ENCODE measurements at regions not wholly inside any gene's neighbourhood (a gene's known extent, or its start where the extent isn't known, plus 50 kb on each side); places are given as distances from the start of the nearest gene placed in this dataset.
"Not testable (repeated sequence)": the region's sequence is repeated elsewhere in the genome, so short reads cannot be mapped to it uniquely, and the experiment has no call there.

DNA sequence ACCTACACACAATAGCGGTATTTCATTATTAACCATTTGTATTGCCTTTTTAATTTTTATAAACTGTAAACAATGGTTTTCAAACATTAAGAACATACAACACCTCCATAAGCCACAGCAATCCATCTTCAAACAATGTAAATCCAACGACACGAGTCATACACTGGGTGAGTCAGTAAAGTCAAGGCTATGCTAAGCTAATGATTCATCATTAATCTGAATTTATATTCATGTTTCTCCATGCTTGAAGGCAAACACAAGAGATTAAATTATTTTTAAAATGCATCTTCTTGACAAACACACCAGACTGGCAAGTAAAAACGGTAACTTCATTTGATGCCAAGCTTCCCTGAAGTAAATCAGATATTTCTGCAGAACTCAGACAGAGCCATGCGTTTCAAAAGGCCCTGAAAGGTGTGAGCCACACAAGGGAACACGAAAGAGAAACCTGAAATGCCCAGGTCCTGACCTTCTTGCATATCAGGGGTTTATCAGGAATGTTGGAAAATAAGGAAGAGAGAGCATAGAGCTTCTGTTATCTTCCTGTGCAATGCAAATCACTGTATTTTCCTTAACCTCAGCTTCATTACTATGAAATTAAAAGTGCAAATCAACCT is 162.5 kb downstream of the ALDH8A1 start:
- DNase-seq (ENCODE audit: low spot score) = no peak
- Mint-ChIP-seq H3K27ac (no peak overlapping the region), H3K4me1 (ENCODE audit: low read depth) (no peaks in the 10 kb centered on the region), H3K27me3 (ENCODE audit: low read depth) (no peaks in the 10 kb centered on the region), H3K9me3 (peaks cover 20% of the 10 kb centered on the region), H3K4me3 (no peak overlapping the region), H3K36me3 (ENCODE audit: low read depth) (no peaks in the 10 kb centered on the region)

DNA sequence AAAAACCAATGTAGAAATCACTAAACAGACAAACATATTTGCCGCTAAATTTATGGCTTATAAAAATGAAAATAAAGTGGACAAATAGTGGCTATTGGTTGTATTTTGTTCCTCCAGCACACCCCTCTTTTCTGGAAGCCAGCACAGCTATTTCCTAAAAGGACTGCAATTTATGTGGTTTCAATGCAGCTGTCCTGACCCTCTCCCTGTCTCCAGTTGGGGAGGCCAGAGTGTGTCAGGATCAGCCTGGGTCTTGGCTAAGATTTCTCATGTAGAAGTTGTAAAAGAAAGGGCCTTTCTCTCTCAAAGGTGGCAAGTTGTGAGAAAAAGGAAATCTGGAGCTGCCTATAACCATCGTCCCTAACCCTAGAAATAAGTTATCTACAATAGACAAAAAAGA is 165.6 kb downstream of the ALDH8A1 start:
- no peak for DNase-seq (ENCODE audit: low spot score)
- H3K4me3 Mint-ChIP-seq = no peak overlapping the region
- H3K36me3 Mint-ChIP-seq (ENCODE audit: low read depth) = no peaks in the 10 kb centered on the region
- H3K4me1 Mint-ChIP-seq (ENCODE audit: low read depth) = no peaks in the 10 kb centered on the region
- no peaks in the 10 kb centered on the region for H3K27me3 Mint-ChIP-seq (ENCODE audit: low read depth)
- no peak overlapping the region for H3K27ac Mint-ChIP-seq
- H3K9me3 Mint-ChIP-seq = peaks cover 3% of the 10 kb centered on the region

- H3K4me3 Mint-ChIP-seq = no peak overlapping the region
- no peaks in the 10 kb centered on the region for H3K4me1 Mint-ChIP-seq (ENCODE audit: low read depth)
- H3K27ac Mint-ChIP-seq = no peak overlapping the region
- peaks cover 3% of the 10 kb centered on the region for H3K9me3 Mint-ChIP-seq
- no peak for DNase-seq (ENCODE audit: low spot score)
- no peaks in the 10 kb centered on the region for H3K36me3 Mint-ChIP-seq (ENCODE audit: low read depth)
- H3K27me3 Mint-ChIP-seq (ENCODE audit: low read depth) = peaks cover 10% of the 10 kb centered on the region
These were observed 171.5 kb downstream of the ALDH8A1 start for GRCh38 chr6:134778431-134778830.

DNA sequence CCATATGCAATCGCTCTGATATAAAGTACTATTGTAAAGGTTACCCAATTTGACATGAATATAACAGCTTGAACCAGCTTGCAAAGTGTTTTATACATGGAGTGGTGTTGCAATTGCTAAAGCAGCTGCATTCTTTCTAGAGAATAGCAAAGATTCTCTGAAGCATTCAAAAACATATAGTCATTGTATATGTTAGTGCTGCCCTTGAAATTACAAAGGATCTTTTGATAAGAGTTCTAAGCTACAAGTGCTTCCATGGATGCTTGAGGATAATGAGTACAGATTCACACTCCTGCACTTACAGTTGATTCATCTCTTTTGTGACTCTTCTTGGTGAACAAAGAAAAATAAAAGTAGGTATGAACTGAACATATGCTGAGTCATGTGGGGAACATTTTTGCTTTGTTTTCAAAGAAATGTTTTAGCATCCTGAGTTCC is 175.7 kb downstream of the ALDH8A1 start:
- H3K27ac Mint-ChIP-seq = no peak overlapping the region
- no peaks in the 10 kb centered on the region for H3K36me3 Mint-ChIP-seq (ENCODE audit: low read depth)
- no peak for DNase-seq (ENCODE audit: low spot score)
- H3K4me3 Mint-ChIP-seq = no peak overlapping the region
- no peaks in the 10 kb centered on the region for H3K9me3 Mint-ChIP-seq
- peaks cover 12% of the 10 kb centered on the region for H3K27me3 Mint-ChIP-seq (ENCODE audit: low read depth)
- no peaks in the 10 kb centered on the region for H3K4me1 Mint-ChIP-seq (ENCODE audit: low read depth)

DNA sequence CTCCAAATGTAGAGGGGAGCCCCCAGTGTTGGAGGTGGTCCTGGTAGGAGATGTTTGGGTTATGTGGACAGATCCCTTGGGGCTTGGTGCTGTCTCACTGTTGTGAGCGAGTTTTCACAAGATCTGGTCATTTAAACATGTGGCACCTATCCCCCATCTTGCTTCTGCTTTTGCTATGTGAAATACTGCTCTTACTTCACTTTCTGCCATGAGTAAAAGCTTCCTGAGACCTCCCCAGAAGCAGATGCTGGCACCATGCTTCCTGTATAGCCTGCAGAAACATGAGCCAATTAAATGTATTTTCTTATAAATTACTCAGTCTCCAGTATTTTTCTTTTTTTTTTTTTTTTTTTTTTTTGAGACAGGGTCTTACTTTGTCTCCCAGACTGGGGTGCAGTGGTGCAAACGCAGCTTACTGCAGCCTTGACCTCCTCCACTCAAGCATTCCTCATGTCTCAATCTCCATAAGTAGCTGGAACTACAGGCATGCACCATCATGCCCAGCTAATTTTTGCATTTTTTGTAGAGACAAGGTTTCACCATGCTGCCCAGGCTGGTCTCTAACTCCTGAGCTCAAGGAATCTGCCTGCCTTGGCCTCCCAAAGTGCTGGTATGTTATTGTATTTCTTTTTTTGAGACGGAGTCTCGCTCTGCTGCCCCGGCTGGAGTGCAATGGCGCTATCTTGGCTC is 177.1 kb downstream of the ALDH8A1 start:
- H3K4me1 Mint-ChIP-seq (ENCODE audit: low read depth) = no peaks in the 10 kb centered on the region
- no peak overlapping the region for H3K4me3 Mint-ChIP-seq
- H3K27me3 Mint-ChIP-seq (ENCODE audit: low read depth) = peaks cover 19% of the 10 kb centered on the region
- no peaks in the 10 kb centered on the region for H3K9me3 Mint-ChIP-seq
- no peaks in the 10 kb centered on the region for H3K36me3 Mint-ChIP-seq (ENCODE audit: low read depth)
- no peak overlapping the region for H3K27ac Mint-ChIP-seq
- DNase-seq (ENCODE audit: low spot score) = no peak

DNA sequence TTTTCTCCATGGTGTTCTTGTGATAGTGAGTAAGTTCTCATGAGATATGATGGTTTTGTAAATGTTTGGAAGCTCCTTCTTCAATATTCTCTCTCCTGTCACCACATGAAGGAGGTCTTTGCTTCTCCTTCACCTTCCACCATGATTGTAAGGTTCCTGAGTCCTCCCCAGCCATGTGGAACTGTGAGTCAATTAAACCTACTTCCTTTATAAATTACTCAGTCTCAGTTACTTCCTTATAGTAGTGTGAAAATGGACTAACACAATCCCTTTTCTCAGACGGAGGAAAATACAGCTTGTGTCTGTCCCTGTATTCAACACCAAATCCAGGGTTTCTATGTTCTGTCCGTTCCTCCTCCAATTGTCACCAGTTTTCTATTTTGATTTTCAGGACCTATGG is 181.0 kb downstream of the ALDH8A1 start:
- DNase-seq (ENCODE audit: low spot score) = no peak
- no peak overlapping the region for H3K4me3 Mint-ChIP-seq

GRCh38 chr6:134766497-134766896 is 183.4 kb downstream of the ALDH8A1 start:
- DNase-seq (ENCODE audit: low spot score) = no peak
- no peak overlapping the region for H3K27ac Mint-ChIP-seq
- no peaks in the 10 kb centered on the region for H3K36me3 Mint-ChIP-seq (ENCODE audit: low read depth)
- H3K27me3 Mint-ChIP-seq (ENCODE audit: low read depth) = peaks cover 19% of the 10 kb centered on the region
- H3K4me1 Mint-ChIP-seq (ENCODE audit: low read depth) = no peaks in the 10 kb centered on the region
- no peak overlapping the region for H3K4me3 Mint-ChIP-seq
- no peaks in the 10 kb centered on the region for H3K9me3 Mint-ChIP-seq

More for the DNA sequence above, 181.0 kb downstream of the ALDH8A1 start:
- no peaks in the 10 kb centered on the region for H3K4me1 Mint-ChIP-seq (ENCODE audit: low read depth)
- H3K36me3 Mint-ChIP-seq (ENCODE audit: low read depth) = no peaks in the 10 kb centered on the region
- H3K27ac Mint-ChIP-seq = no peak overlapping the region
- no peaks in the 10 kb centered on the region for H3K9me3 Mint-ChIP-seq
- peaks cover 19% of the 10 kb centered on the region for H3K27me3 Mint-ChIP-seq (ENCODE audit: low read depth)

GRCh38 chr6:134764741-134765140 is 185.2 kb downstream of the ALDH8A1 start:
- Mint-ChIP-seq H3K4me1 (ENCODE audit: low read depth) (no peaks in the 10 kb centered on the region), H3K27ac (no peak overlapping the region), H3K27me3 (ENCODE audit: low read depth) (peaks cover 16% of the 10 kb centered on the region), H3K4me3 (no peak overlapping the region), H3K9me3 (no peaks in the 10 kb centered on the region), H3K36me3 (ENCODE audit: low read depth) (no peaks in the 10 kb centered on the region)
- no peak for DNase-seq (ENCODE audit: low spot score)

- not testable (repeated sequence) for H3K36me3 Mint-ChIP-seq (ENCODE audit: low read depth); H3K27ac Mint-ChIP-seq; H3K4me3 Mint-ChIP-seq; H3K9me3 Mint-ChIP-seq; H3K4me1 Mint-ChIP-seq (ENCODE audit: low read depth); DNase-seq (ENCODE audit: low spot score)
- H3K27me3 Mint-ChIP-seq (ENCODE audit: low read depth) = peaks cover 10% of the 10 kb centered on the region
These were observed 186.3 kb downstream of the ALDH8A1 start for GRCh38 chr6:134763575-134763974.

GRCh38 chr6:134758621-134759020 is 191.3 kb downstream of the ALDH8A1 start:
- Mint-ChIP-seq H3K27ac (no peak overlapping the region), H3K27me3 (ENCODE audit: low read depth) (peaks cover 8% of the 10 kb centered on the region), H3K4me3 (no peak overlapping the region), H3K4me1 (ENCODE audit: low read depth) (no peaks in the 10 kb centered on the region), H3K36me3 (ENCODE audit: low read depth) (no peaks in the 10 kb centered on the region), H3K9me3 (no peaks in the 10 kb centered on the region)
- DNase-seq (ENCODE audit: low spot score) = no peak

DNA sequence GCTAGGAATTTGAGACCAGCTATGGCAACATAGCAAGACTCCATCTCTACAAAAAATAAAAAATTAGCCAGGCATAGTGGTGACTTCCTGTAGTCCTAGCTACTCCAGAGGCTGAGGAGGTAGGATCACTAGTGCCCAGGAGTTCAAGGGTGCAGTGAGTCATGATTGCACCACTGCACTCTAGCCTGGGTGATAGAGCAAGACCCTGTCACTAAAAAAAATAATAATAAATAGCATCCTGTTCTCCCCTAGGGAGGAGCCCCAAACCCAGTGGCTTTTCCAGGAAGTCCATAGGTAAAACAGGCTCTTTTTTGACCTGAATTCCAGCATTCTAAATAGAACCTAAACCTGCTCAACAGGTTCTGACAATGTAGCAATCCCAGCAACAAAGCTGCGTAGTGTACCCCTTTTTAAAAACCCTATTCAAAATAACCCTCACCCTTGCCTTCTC is 192.0 kb downstream of the ALDH8A1 start:
- H3K9me3 Mint-ChIP-seq = no peaks in the 10 kb centered on the region
- DNase-seq (ENCODE audit: low spot score) = no peak
- no peaks in the 10 kb centered on the region for H3K36me3 Mint-ChIP-seq (ENCODE audit: low read depth)
- H3K27ac Mint-ChIP-seq = no peak overlapping the region
- no peaks in the 10 kb centered on the region for H3K4me1 Mint-ChIP-seq (ENCODE audit: low read depth)
- H3K27me3 Mint-ChIP-seq (ENCODE audit: low read depth) = peaks cover 11% of the 10 kb centered on the region
- no peak overlapping the region for H3K4me3 Mint-ChIP-seq

DNA sequence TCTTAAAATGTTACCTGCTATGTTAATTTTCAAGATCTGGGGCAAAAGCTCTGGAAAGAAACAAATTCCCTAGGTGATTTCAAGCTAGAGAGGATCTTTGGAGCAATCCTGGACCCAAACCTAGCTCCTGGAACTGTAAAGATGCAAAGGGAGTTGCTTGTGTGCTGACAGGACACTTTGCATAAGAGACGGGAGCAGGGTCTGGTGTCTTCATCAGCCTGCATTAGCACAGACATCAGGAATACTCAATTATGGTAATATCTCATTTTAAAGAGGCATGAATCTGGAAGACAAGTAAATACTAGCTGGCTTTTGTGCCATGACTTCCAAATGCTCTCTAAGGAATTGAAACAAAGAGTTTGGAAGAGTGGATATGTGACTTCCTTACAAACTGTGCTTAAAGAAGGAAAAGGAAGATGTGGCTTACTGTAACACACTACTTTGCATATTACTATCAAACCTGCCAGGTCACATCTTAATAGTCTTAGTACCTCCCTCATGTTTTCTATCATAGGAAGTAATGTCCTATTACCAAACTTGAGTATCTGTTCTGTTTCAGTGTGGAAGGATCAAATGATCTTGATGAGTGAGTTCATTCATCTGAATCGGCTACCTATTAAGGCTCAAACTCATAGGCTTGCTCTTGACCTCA is 193.4 kb downstream of the ALDH8A1 start:
- Mint-ChIP-seq H3K27me3 (ENCODE audit: low read depth) (peaks cover 13% of the 10 kb centered on the region), H3K4me1 (ENCODE audit: low read depth) (no peaks in the 10 kb centered on the region), H3K36me3 (ENCODE audit: low read depth) (no peaks in the 10 kb centered on the region), H3K27ac (no peak overlapping the region), H3K9me3 (no peaks in the 10 kb centered on the region), H3K4me3 (no peak overlapping the region)
- no peak for DNase-seq (ENCODE audit: low spot score)

DNA sequence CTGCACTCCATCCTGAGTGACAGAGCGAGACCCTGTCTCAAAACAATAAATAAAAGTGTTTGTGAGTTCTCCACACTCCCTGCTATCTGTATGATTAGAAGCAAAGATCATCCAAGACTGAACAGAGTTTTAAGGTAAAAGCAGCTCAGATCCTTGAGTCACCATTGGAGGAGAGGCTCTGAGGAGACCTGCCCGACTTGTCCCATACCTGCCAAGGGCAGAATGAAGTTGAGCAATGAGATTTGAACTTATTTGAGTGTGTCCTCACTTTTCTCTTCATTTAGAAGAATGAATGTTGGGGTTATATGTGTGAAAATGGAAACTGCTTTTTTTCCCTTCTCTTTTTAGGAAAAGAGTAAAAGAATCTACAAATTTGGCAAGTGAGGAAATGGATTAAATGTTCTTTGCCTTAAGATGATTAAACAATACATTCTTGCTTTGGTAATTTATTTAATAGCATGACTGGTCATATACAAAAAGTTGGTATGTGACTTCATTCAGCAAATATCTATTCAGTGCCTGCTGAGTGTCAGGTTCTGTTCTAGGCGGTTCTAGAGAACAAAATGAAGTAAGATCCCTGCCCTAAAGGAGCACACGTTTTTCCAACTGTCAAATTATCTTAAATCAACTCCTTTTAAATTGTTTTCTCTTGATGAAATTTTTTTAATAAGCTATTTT is 195.7 kb downstream of the ALDH8A1 start:
- Mint-ChIP-seq H3K9me3 (no peaks in the 10 kb centered on the region), H3K36me3 (ENCODE audit: low read depth) (no peaks in the 10 kb centered on the region), H3K4me1 (ENCODE audit: low read depth) (no peaks in the 10 kb centered on the region), H3K27me3 (ENCODE audit: low read depth) (peaks cover 13% of the 10 kb centered on the region), H3K4me3 (no peak overlapping the region), H3K27ac (no peak overlapping the region)
- no peak for DNase-seq (ENCODE audit: low spot score)

GRCh38 chr6:134753001-134753400 is 196.9 kb downstream of the ALDH8A1 start:
- peaks cover 13% of the 10 kb centered on the region for H3K27me3 Mint-ChIP-seq (ENCODE audit: low read depth)
- no peaks in the 10 kb centered on the region for H3K9me3 Mint-ChIP-seq
- no peak for DNase-seq (ENCODE audit: low spot score)
- no peaks in the 10 kb centered on the region for H3K4me1 Mint-ChIP-seq (ENCODE audit: low read depth)
- H3K36me3 Mint-ChIP-seq (ENCODE audit: low read depth) = no peaks in the 10 kb centered on the region
- no peak overlapping the region for H3K27ac Mint-ChIP-seq
- H3K4me3 Mint-ChIP-seq = no peak overlapping the region
